GM19239 (cell line): ENCODE measurements at regions not wholly inside any gene's neighbourhood (a gene's known extent, or its start where the extent isn't known, plus 50 kb on each side); places are given as distances from the start of the nearest gene placed in this dataset.
"Not testable (repeated sequence)": the region's sequence is repeated elsewhere in the genome, so short reads cannot be mapped to it uniquely, and the experiment has no call there.

Source experiments
- DNase-seq: peaks from one replicate; pipeline ENCODE4 v3.0.0; 2011; ENCODE audit warnings: low spot score; ENCODE audit not compliant: insufficient read length
- FAIRE-seq: peaks from 2 replicates; lab custom pipeline; 2011; peaks lifted over from hg19 to GRCh38; lab: Jason Lieb, UNC

DNA sequence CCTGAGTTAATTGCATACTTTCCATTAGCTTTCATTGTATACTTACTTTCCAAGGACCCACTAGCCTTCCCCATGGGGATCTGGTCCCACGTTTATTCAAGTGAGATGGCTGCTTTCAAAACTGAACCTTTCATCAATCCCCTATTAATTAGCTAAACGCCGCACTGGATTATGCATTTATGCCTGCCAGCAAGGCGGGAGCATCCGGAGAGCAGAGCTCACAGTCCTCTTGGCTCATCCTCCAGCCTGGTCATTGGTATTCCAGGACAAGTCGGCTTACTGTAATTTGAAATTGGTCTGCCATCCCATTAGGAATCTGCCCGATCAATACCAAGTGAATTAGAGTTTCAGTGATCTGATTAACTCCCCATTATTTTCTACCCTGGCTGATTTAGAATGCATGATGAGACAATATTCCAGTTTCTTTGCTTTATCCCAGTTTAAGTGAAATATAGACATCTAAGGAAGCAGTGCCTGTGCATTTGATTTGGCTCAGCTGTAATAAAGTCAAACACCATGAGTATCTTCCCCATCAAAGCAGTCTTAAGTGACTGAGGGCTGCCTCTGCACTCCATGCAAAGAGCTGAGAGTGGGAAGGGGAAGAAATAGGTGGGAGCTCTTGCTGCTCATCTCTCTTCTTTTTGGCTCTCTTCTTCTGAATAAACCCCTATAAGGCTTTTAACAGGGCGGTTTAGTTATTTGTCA lies 411.4 kb downstream of the GPAT3 start:
- FAIRE-seq (no peak), DNase-seq (no peak)

DNA sequence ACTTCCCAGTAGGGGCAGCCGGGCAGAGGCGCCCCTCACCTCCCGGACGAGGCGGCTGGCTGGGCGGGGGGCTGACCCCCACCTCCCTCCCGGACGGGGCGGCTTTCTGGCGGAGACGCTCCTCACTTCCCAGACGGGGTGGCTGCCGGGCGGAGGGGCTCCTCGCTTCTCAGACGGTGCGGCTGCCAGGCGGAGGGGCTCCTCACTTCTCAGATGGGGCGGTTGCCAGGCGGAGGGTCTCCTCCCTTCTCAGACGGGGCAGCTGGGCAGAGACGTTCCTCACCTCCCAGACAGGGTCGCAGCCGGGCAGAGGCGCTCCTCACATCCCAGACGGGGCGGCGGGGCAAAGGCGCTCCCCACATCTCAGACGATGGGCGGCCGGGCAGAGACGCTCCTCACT lies 407.8 kb downstream of the GPAT3 start:
- not testable (repeated sequence) for DNase-seq, FAIRE-seq

DNA sequence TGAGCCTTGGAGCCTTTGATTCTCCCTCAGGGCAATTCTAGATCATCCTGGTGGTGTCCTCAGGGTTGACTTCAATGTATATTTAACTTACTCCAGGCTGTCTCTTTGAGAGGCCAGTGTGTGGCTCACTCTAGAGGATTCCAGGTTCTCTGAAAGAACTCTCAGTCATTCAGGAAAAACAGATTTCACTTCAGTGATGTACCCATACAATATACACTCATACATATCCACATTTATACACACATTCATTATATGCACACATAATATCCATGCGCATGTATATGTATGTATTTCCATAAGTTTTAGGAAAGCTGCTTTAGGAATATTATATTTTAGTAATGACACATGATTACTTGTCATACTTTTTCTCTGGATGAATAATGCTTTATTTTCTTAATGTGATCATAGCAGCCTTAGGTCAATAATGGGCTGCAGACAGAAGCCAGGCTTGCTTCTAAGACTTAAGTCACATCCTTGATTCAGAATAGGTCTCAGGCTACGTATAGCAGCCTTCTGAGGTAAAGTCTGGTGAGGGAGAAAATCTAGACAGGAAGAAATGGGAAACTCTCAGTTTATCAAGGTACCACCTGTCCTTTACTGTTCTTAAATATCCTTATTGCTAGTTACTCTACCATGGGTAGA lies 397.0 kb downstream of the GPAT3 start:
- FAIRE-seq (no peak), DNase-seq (no peak)

DNA sequence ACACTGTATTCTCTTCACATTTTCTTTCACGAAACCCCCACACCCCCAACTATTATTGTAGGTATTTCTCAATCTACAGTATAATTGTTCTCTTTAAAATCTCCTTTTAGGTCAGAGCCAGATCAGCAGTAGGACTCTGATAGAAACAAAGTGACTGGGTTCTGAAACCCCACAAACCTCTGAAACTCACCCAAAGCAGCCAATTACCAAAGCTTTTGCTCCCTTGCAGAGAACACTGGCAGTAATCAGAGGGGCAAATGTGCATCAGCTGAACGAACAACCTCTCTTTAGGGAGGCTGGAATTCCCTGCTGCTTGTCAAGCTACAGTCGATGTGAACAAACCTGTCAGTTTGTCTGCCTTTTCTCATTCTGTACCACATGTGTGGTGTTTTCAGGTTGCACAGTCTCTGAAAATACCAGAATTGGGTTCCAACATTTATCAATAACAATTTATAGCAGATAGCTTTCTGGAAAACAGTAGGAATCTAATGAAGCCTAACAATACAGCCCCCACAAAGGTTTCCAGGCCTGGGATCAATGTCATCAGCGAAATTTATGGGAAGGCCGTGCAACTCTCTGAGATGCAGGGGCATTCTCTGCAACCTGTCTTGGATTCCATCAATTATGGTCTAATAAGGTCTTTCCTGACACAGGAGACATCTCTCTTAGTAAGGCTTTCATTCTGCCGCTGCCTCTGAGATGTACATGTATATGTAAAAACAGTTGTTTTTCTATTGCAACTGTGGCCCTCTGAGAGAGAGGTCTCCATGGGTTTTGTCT lies 395.9 kb downstream of the GPAT3 start:
- DNase-seq (no peak), FAIRE-seq (no peak)

DNA sequence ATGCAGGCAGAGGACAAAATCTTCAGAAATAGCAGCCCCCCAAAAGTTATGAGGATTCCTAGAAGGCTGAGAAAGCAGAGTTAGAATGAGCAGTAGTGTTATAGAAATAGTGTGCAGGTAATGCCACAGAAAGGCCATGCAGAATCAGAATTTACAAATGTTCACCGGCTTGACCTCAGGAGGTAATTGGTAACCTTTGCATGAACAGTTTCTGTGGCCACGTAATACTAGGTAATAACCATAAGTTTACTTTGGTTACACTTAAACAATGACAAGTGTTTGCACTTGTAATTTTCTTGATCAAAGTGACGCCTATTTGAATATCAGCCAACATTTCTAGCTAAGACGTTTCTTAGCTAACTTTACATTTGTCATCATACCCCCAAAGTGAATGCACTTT lies 393.6 kb downstream of the GPAT3 start:
- no peak for DNase-seq

DNA sequence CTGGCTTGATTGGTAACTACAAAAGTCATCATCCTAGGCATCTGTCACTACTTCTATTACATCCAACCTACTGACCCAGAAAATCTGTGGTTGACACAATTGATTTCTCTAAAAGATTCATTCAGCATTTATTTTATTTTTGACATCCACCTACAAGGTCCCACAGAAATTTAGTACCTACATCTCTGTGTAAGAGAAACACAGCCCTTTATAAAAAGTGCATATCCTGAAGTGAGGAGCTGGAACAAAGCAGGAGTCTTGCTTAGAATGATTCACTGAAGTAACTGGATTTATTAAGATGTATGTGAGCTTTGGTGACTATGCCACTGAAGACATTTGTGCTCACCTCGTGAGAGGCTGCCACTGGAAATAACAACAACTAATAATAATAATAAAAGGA lies 391.0 kb downstream of the GPAT3 start:
- FAIRE-seq (no peak), DNase-seq (no peak)

More for the DNA sequence above, 393.6 kb downstream of the GPAT3 start:
- FAIRE-seq = no peak

DNA sequence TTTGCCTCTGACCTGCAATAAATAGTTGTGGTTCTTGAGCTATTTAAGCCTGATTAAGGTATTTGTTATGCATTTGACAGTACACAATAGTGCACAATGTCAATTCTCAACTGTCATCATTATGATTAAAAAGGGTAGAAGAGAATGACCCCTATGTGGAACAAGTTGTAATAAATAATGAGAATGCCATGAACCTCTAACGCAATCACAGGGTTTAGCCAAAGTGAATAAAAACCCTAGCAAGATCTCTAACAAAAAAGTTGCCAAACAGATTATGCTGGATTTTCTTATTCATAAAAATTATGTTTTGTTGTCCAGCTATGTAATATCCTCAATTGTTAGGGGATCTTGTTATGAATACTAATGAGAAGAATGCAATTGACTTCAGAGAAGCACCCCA lies 387.4 kb downstream of the GPAT3 start:
- FAIRE-seq (no peak), DNase-seq (no peak)

DNA sequence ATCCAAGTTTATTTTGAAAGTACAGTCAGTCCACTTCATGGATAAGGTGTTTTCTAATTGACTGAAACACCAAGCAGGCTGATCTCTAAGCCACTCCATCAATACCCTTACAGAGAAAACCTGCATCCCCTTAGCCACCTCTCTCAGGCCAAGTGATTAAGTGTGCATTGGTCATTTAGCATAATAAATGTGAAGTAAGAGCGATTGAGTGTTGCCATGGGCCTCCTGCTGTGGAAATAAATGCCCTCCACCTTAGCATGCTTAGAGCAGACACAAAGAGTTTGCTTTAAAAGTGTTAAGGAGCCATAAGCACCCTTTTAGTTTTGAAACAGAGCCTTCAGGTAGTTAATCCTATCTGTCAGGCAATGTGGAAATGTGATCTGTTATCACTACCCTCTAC lies 386.5 kb downstream of the GPAT3 start:
- FAIRE-seq (no peak), DNase-seq (no peak)

DNA sequence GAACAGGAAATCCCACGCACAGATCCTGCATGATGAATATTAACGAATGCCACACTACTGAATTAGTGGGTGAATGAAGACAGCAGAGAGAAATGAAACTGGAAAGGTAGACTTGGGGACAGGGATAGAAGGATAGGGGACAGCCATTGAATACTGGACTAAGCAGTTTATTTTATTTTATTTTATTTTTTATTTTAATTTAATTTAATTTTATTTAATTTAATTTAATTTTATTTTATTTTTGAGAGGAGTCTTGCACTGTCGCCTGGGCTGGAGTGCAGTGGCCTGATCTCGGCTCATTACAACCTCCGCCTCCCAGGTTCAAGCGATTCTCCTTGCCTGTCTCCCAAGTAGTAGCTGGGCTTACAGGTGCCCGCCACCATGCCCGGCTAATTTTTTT lies 385.2 kb downstream of the GPAT3 start:
- DNase-seq = no peak
- FAIRE-seq = no peak

DNA sequence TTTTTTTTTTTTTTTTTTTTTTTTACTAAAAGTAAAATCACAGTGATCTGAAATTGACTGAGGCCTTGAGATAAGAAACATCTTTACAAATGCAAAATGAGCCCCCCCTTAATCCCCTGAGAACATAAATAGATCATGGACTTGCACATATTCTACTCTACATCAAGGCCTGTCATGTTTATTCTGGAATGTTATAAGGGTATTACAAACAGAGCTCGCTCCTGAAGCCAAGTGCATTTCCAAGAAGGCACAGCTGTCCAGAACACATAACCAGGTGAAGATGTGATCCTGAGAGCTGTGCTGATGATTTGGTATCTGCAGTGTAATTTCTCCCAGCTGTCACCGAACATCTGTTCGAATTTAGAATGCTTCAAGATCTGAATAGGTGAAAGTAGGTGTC lies 384.5 kb downstream of the GPAT3 start:
- no peak for FAIRE-seq
- DNase-seq = no peak

DNA sequence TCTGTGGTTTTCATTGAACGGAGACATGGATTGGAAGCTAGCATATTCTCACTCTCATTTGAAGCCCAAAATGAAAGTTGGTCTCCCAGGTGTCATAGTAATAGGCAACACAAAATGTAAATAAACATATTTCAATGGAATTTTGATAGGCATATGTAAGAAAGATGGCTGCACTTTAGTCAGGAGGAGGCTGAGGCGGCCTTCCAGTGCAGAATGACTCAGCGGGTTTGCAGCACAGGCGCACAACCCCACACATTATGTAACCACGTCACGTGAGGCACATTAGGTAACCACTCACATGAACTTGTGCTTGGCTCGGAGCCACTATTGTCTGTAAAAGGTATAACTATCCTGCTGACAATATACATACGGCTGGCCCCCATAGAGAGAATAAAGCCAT lies 381.7 kb downstream of the GPAT3 start:
- DNase-seq (no peak), FAIRE-seq (no peak)

DNA sequence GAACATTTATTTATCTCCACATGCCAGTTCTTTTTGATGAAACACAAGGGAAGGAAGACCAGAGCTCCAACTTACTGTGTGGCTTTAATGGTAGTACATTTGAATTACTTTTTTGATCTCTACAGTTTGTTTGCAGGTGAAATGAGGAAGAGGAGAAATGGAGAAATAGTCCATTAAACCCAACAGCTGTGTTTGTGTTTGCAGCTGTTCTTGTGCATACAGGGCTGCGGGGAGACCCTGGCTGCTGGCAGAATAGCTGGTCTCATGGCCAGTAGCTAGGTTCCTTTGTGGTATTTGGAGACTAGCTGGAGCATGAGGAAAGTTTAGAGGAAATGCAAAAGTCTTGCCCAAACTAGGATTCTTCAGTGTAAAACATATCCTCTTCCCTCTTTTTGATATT lies 374.8 kb downstream of the GPAT3 start:
- no peak for DNase-seq
- FAIRE-seq = no peak

DNA sequence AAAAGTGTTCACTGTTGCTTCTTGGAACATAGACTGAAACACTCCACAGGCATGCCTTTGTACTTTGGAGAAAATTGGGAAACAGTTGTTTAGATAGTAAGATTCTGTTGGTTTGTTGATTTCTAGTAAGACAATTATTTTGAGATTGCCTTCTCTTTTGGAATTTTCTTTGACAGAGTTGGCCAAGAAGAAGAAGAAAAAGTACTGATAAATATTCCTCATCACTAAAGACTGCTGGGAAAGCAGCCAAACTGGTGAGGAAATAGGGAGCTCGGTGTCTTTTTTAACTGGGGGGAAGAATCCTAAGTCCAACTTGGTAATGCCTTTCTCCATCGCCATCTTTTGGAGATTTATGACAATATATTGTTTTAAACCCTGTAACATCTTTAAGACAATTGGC lies 370.7 kb downstream of the GPAT3 start:
- no peak for DNase-seq
- FAIRE-seq = no peak

DNA sequence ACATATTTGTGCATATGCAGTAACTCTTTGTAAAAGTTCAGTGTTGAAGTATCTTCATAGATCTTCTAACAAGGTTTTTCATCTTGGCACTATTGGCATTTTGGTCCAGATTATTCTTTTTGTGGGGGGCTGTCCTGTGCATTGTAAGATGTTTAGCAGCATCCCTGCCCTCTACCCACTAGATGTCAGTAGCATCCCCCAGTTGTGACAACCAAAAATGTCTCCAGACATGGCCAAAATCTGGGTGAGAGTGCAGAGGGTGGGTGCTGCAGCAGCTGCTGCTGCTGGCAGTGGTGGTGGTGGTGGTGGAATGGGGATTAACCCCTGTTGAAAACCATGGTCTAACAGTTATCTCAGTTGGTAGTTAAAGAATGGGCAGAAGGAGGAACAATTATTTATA lies 370.0 kb downstream of the GPAT3 start:
- no peak for FAIRE-seq
- DNase-seq = no peak

DNA sequence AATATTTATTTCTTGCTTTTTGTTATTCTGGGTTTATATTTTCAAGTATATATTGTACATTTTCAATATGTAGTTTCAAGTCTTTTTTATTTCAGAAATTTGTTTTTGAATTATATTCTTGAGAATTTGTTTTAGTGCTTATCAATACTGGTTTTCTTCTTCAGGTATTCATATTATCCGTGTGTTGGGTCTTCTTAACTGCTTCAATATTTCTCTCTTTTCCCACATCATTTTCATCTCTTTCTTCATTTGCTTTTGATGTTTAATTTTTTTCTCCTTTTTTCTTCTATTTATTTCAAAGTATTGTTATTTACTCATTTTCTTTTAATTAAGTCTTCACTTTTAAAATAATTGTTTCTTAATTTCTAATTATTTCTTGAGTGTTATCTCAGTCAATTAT lies 367.8 kb downstream of the GPAT3 start:
- not testable (repeated sequence) for DNase-seq, FAIRE-seq

DNA sequence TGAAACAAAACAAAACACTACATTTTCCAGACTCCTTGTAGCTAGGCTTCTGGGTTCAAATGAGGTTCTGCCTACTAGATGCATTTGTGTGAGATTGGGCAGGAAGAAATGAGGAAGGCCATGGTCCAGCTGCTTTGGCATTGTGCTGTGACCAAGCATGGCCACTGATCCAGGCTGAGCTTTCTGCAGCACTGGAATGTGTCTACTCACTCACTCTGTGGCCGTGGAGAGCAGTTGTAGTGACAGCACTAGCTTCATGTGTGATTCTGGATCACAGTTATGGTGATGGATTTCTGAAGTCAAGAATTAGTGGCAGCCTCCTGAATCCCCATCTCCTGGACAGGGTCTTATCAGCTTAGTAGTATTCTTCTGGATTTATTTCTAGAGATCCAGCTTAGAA lies 358.9 kb downstream of the GPAT3 start:
- FAIRE-seq = no peak
- no peak for DNase-seq

DNA sequence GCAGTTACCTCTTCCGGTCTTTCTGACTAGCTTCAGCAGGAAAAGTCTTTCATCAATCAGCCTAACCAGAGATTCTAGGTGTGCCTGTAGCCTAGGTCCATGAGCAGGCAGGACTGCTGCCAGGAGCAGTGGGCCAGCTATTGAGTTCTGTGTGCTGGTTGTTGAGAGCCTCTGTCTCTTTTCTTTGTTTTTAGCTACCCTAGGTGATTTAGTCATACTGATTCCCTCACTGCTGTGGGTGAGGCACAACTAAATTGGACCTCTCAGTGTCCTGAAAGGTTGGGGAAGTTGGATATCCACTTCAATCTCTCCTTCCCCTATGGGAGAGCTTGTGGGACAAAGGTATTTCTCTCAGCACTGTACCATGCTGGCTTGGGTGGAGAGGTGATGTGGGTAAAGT lies 354.9 kb downstream of the GPAT3 start:
- FAIRE-seq (no peak), DNase-seq (no peak)

DNA sequence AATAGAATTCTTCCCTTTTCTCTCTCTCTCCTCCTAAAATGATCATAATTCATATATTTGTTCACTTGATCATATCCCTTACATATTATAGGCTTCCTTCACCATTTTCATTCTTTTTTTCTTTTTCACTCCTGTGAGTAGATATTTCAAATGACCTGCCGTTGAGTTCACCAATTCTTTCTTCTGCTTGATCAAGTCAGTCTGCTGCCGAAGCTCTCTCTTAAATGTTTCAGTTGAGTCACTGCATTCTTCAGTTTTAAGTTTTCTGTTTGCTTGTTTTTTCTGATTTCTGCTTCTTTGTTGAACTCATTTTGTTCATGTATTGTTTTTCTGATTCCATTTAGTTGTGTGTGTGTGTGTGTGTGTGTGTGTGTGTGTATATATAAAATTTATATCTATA lies 354.3 kb downstream of the GPAT3 start:
- DNase-seq = no peak
- no peak for FAIRE-seq

DNA sequence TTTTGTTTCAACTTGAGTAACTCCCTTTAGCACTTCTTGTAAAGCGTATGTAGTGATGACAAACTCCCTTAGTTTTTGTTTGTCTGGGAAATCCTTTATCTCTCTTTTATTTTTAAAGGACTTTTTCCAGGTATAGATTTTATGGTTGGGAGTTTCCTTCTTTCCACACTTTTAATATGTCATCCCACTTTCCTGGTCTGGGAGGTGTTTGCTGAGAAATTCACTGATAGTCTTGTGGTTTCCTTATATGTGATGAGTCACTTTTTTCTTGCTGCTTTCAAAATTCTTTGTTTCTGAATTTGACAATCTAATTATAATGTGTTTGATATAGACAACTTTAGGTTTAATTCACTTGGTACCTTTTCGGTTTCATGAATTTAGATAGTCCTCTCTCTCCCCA lies 353.9 kb downstream of the GPAT3 start:
- no peak for FAIRE-seq
- DNase-seq = no peak

DNA sequence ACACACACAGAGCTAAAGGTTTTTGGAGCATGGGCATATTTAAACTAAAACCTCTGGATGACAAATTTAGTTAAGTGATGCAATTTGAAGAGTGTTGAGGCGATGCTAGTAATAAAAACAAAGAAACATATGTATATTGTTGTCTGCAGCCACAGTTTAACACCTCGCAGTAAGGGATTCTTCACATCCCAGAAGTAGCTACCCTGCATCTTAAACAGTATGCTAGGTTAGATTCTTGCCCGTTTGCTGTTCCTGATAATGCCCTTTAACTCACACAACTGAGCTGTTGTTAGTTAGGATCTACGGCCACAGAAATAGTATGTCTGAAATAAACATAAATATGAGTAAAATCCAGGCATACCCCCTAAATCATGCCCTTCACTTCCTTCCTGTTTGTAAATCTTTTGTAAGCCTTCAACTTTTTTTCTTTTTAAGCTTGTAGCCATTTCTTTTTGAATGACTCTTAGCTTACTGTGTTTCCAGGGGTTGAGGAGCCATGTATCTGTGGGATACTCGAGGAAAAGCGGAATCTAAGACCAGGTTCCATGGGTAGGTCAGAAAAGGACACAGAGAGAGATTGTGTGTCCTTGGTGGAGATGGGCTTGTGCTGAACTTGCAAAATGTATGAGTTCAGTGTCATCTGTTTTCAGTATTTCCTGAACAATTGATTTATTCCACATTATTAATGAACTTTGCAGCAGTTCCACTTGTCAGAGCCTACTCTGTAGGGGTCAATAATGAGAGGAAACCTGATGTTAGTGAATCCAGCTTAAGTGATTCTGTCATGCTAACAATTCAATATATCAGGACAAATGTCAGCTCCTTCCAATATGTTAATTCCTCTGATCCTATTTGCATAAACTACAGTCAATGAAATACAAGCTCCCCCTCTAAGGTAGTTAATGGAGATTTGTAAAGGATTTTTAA lies 349.6 kb downstream of the GPAT3 start:
- DNase-seq (no peak), FAIRE-seq (peak; percentile 56)
